Erythroblast (primary cell): ENCODE measurements at regions not wholly inside any gene's neighbourhood (a gene's known extent, or its start where the extent isn't known, plus 50 kb on each side); places are given as distances from the start of the nearest gene placed in this dataset.
"Not testable (repeated sequence)": the region's sequence is repeated elsewhere in the genome, so short reads cannot be mapped to it uniquely, and the experiment has no call there.

ENCODE experiments used
- GATA1 ChIP-seq: IDR thresholded peaks from 2 replicates; pipeline ENCODE4 v1.6.1; 2011; ENCODE audit warnings: low read depth, mild to moderate bottlenecking, control low read depth, low read length, moderate library complexity
- POLR2A ChIP-seq: IDR thresholded peaks from 2 replicates; pipeline ENCODE4 v1.6.1; 2011; ENCODE audit warnings: mild to moderate bottlenecking, low read length

DNA sequence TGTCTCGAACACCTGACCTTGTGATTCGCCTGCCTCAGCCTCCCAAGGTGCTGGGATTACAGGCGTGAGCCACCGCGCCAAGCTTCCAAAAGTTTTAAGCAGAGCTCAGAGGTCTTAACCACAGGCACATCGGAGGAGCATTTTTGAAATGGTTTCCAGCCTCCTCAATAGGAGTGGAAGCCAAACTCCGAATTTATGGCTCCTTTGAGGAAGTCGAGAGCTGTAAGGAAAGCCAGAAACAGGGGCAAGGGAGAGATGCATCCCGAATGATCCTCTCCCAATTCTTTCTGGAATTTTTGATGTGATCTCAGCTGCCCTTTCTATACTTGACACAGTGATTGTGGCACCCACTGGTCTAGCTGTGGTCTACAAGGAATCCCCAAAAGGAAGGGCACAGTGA, 313.6 kb upstream of the FRG2C start:
- not testable (repeated sequence) for TF ChIP-seq POLR2A, GATA1
